Neural progenitor cell (in vitro differentiated cells): ENCODE measurements at regions not wholly inside any gene's neighbourhood (a gene's known extent, or its start where the extent isn't known, plus 50 kb on each side); places are given as distances from the start of the nearest gene placed in this dataset.

Experiments
- DNase-seq: peaks from one replicate; pipeline ENCODE4 v3.0.0-alpha.2; 2016; ENCODE audit warnings: low spot score
- H2AFZ ChIP-seq: fragments of 200-600 bp; sonication (generic); replicated peaks from 2 replicates; pipeline ENCODE4 v1.6.1; 2016; ENCODE audit warnings: antibody characterized with exemption
- H3F3A ChIP-seq: fragments of 200-600 bp; sonication (generic); 2 replicates; pipeline ENCODE4 v1.6.1; 2016; ENCODE audit warnings: antibody characterized with exemption, low read depth
- H3K27ac ChIP-seq: fragments of 200-600 bp; sonication (generic); 2 replicates; pipeline ENCODE4 v1.5.1; 2016; ENCODE audit warnings: mild to moderate bottlenecking
- H3K27me3 ChIP-seq: fragments of 200-600 bp; sonication (generic); 2 replicates; pipeline ENCODE4 v1.6.1; 2016; ENCODE audit warnings: mild to moderate bottlenecking, moderate library complexity
- H3K36me3 ChIP-seq: fragments of 200-600 bp; sonication (generic); 2 replicates; pipeline ENCODE4 v1.5.1; 2016
- H3K4me1 ChIP-seq: fragments of 200-600 bp; sonication (generic); 2 replicates; pipeline ENCODE4 v1.6.1; 2016; ENCODE audit warnings: mixed run types
- H3K4me2 ChIP-seq: fragments of 200-600 bp; sonication (generic); 2 replicates; pipeline ENCODE4 v1.6.1; 2016
- H3K4me3 ChIP-seq: fragments of 200-600 bp; sonication (generic); 2 replicates; pipeline ENCODE4 v1.5.1; 2016
- H3K79me2 ChIP-seq: fragments of 200-600 bp; sonication (generic); 2 replicates; pipeline ENCODE4 v1.6.1; 2016; ENCODE audit warnings: low read depth
- H3K9ac ChIP-seq: fragments of 200-600 bp; sonication (generic); 2 replicates; pipeline ENCODE4 v1.6.1; 2016
- H3K9me3 ChIP-seq: fragments of 200-600 bp; sonication (generic); 2 replicates; pipeline ENCODE4 v1.5.1; 2016; ENCODE audit warnings: low read depth
- H4K20me1 ChIP-seq: fragments of 200-600 bp; sonication (generic); 2 replicates; pipeline ENCODE4 v1.6.1; 2016; ENCODE audit warnings: low read depth
- H3K27ac Mint-ChIP-seq: 3 replicates; pipeline ENCODE4 v1.8.0; 2021; ENCODE audit warnings: mixed read lengths
- H3K27me3 Mint-ChIP-seq: 2 replicates; pipeline ENCODE4 v1.8.0; 2022; ENCODE audit warnings: low read depth, mild to moderate bottlenecking, inconsistent platforms, moderate library complexity, mixed read lengths; ENCODE audit not compliant: insufficient read depth
- H3K36me3 Mint-ChIP-seq: 3 replicates; pipeline ENCODE4 v1.8.0; 2021; ENCODE audit warnings: mixed read lengths
- H3K4me1 Mint-ChIP-seq: 3 replicates; pipeline ENCODE4 v1.8.0; 2021; ENCODE audit warnings: mixed read lengths
- H3K4me3 Mint-ChIP-seq: 3 replicates; pipeline ENCODE4 v1.8.0; 2021; ENCODE audit warnings: mild to moderate bottlenecking, moderate library complexity, mixed read lengths
- H3K9me3 Mint-ChIP-seq: 3 replicates; pipeline ENCODE4 v1.8.0; 2020; ENCODE audit warnings: mixed read lengths
- EZH2 ChIP-seq: fragments of 200-600 bp; sonication (generic); IDR thresholded peaks from 2 replicates; pipeline ENCODE4 v1.6.1; 2017; ENCODE audit warnings: antibody characterized with exemption, mild to moderate bottlenecking, moderate library complexity
- EZH2phosphoT487 ChIP-seq: fragments of 200-600 bp; sonication (generic); IDR thresholded peaks from 2 replicates; pipeline ENCODE4 v1.6.1; 2017; ENCODE audit warnings: antibody characterized with exemption
- TF ChIP-seq, protein P1 (sequence below): fragments of 200-600 bp; sonication (generic); IDR thresholded peaks from 2 replicates; pipeline ENCODE4 v1.5.1; 2017; ENCODE audit warnings: antibody characterized with exemption, mild to moderate bottlenecking

DNA sequence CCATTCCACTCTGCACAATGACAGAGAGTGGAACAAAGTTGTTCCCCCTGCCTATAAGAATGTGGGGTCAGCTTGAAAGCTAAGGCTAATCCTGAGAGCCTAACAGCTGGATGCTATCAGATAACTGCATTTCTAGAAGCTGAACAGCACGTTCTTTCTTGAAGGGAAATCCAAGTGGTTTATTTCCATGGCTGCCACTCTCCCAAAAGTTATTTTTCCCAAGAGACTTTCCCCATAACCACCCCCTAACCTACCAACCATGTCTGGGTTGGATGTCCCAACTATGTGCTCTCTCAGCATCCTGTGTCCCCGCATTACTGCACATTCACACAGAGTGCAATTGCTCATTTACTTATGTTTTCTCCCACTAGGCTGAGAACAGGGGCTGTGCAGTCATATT, 140.7 kb upstream of the ANKRD1 start:
- Histone ChIP-seq H3K4me3 (no peak overlapping the region), H3F3A (no peaks in the 10 kb centered on the region), H3K27me3 (no peaks in the 10 kb centered on the region)

DNA sequence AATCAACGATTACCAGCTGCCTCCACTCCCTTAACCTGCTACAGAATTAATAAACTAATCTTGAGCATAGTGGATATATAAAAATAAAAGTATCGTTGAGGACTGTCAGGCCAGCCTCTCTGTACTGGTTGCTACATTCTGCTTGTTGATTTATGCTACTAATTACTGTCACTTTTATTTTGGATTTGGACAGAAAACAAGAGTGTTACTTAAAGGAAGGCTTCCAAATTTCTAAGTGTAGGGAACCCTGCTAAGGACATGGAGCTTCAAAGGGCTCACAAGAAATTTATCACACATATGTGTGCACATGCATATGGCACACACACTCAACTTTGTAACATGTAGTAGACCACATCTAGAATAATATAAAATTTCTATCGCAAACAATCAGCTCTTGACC, 141.2 kb upstream of the ANKRD1 start:
- H3K9me3 Mint-ChIP-seq = no peaks in the 10 kb centered on the region
- no peak overlapping the region for H3K4me2 ChIP-seq
- no peaks in the 10 kb centered on the region for H3K27me3 ChIP-seq
- no peaks in the 10 kb centered on the region for H3K9me3 ChIP-seq
- no peaks in the 10 kb centered on the region for H3K79me2 ChIP-seq
- H3F3A ChIP-seq = no peaks in the 10 kb centered on the region
- H3K36me3 ChIP-seq = no peaks in the 10 kb centered on the region
- no peaks in the 10 kb centered on the region for H3K4me1 ChIP-seq
- no peak overlapping the region for H3K9ac ChIP-seq
- peaks cover 11% of the 10 kb centered on the region for H3K4me1 Mint-ChIP-seq
- no peaks in the 10 kb centered on the region for H4K20me1 ChIP-seq
- H3K36me3 Mint-ChIP-seq = no peaks in the 10 kb centered on the region
- DNase-seq = no peak
- H3K27ac ChIP-seq = no peak overlapping the region
- H3K27ac Mint-ChIP-seq = peak overlapping the region; percentile 62
- H3K4me3 Mint-ChIP-seq = no peak overlapping the region
- H3K4me3 ChIP-seq = no peak overlapping the region
- no peak overlapping the region for H2AFZ ChIP-seq
- TF ChIP-seq, protein P1, sequence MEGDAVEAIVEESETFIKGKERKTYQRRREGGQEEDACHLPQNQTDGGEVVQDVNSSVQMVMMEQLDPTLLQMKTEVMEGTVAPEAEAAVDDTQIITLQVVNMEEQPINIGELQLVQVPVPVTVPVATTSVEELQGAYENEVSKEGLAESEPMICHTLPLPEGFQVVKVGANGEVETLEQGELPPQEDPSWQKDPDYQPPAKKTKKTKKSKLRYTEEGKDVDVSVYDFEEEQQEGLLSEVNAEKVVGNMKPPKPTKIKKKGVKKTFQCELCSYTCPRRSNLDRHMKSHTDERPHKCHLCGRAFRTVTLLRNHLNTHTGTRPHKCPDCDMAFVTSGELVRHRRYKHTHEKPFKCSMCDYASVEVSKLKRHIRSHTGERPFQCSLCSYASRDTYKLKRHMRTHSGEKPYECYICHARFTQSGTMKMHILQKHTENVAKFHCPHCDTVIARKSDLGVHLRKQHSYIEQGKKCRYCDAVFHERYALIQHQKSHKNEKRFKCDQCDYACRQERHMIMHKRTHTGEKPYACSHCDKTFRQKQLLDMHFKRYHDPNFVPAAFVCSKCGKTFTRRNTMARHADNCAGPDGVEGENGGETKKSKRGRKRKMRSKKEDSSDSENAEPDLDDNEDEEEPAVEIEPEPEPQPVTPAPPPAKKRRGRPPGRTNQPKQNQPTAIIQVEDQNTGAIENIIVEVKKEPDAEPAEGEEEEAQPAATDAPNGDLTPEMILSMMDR = no peak
- TF ChIP-seq EZH2phosphoT487 (no peak), EZH2 (no peak)
- H3K27me3 Mint-ChIP-seq = no peaks in the 10 kb centered on the region

More for the DNA sequence above, 140.7 kb upstream of the ANKRD1 start:
- H3K27ac Mint-ChIP-seq = peak overlapping the region; percentile 62
- Histone ChIP-seq H3K9me3 (no peaks in the 10 kb centered on the region), H3K79me2 (no peaks in the 10 kb centered on the region), H3K9ac (no peak overlapping the region), H3K36me3 (no peaks in the 10 kb centered on the region), H3K27ac (no peak overlapping the region), H3K4me2 (no peak overlapping the region), H2AFZ (no peak overlapping the region), H3K4me1 (no peaks in the 10 kb centered on the region), H4K20me1 (no peaks in the 10 kb centered on the region)
- TF ChIP-seq, protein P1 = no peak
- no peak for TF ChIP-seq EZH2phosphoT487
- TF ChIP-seq EZH2 = no peak
- no peaks in the 10 kb centered on the region for H3K36me3 Mint-ChIP-seq
- no peak for DNase-seq
- no peak overlapping the region for H3K4me3 Mint-ChIP-seq
- no peaks in the 10 kb centered on the region for H3K27me3 Mint-ChIP-seq
- H3K4me1 Mint-ChIP-seq = peaks cover 11% of the 10 kb centered on the region
- H3K9me3 Mint-ChIP-seq = peaks cover under 1% of the 10 kb centered on the region

DNA sequence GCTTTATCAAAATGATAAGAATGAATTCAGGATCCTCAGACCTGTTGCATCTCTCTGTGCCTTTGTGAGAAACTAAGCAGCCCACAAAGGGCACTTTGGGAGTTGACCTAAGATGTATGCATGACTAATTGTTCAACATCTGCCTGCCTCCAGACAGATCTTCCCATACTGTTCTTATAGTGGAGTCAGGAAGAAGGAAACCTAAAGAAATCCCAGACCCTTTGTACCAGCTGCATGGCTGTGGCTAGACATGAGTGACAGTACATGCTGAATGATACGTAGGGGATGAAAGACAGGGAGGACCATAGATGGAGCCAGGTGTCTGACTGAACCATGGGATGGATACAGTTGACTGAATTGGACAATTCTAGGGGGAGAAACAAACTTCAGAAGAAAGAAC, 148.7 kb upstream of the PCGF5 start:
- H3K4me1 Mint-ChIP-seq = peaks cover 3% of the 10 kb centered on the region
- DNase-seq = no peak
- peaks cover 3% of the 10 kb centered on the region for H3K27me3 Mint-ChIP-seq
- H2AFZ ChIP-seq = no peak overlapping the region
- H3K79me2 ChIP-seq = no peaks in the 10 kb centered on the region
- no peaks in the 10 kb centered on the region for H3K36me3 ChIP-seq
- H3K27ac ChIP-seq = no peak overlapping the region
- no peaks in the 10 kb centered on the region for H3K9me3 Mint-ChIP-seq
- no peaks in the 10 kb centered on the region for H3F3A ChIP-seq
- H3K36me3 Mint-ChIP-seq = no peaks in the 10 kb centered on the region
- H3K27me3 ChIP-seq = no peaks in the 10 kb centered on the region
- H3K27ac Mint-ChIP-seq = no peak overlapping the region
- H3K4me2 ChIP-seq = no peak overlapping the region
- no peaks in the 10 kb centered on the region for H4K20me1 ChIP-seq
- no peak overlapping the region for H3K4me3 Mint-ChIP-seq
- no peak overlapping the region for H3K9ac ChIP-seq
- H3K4me3 ChIP-seq = no peak overlapping the region
- peaks cover under 1% of the 10 kb centered on the region for H3K4me1 ChIP-seq
- TF ChIP-seq, protein P1 = no peak
- no peak for TF ChIP-seq EZH2phosphoT487
- H3K9me3 ChIP-seq = no peaks in the 10 kb centered on the region
